Epithelial cell of proximal tubule (primary cell): ENCODE measurements at regions not wholly inside any gene's neighbourhood (a gene's known extent, or its start where the extent isn't known, plus 50 kb on each side); places are given as distances from the start of the nearest gene placed in this dataset.

ENCODE experiments used
- DNase-seq: peaks from one replicate; pipeline ENCODE4 v3.0.0-alpha.2; 2011; ENCODE audit warnings: low read depth
- H3K4me3 ChIP-seq: 2 replicates; pipeline ENCODE4 v1.5.1; 2011; ENCODE audit warnings: low read depth, mild to moderate bottlenecking, low read length
- CTCF ChIP-seq: conservative IDR thresholded peaks from 2 replicates; pipeline ENCODE4 v1.5.1; 2012; ENCODE audit warnings: low read depth, mild to moderate bottlenecking, low read length

GRCh38 chr13:80603351-80603750 is 262.4 kb upstream of the SPRY2 start:
- no peak overlapping the region for H3K4me3 ChIP-seq
- no peak for DNase-seq
- TF ChIP-seq CTCF: no peak

GRCh38 chr13:80599765-80600164 is 258.8 kb upstream of the SPRY2 start:
- TF ChIP-seq CTCF: no peak
- H3K4me3 ChIP-seq: no peak overlapping the region
- DNase-seq: no peak

GRCh38 chr13:80598189-80598588 is 257.3 kb upstream of the SPRY2 start:
- no peak for TF ChIP-seq CTCF
- H3K4me3 ChIP-seq: no peak overlapping the region
- DNase-seq: no peak

DNA sequence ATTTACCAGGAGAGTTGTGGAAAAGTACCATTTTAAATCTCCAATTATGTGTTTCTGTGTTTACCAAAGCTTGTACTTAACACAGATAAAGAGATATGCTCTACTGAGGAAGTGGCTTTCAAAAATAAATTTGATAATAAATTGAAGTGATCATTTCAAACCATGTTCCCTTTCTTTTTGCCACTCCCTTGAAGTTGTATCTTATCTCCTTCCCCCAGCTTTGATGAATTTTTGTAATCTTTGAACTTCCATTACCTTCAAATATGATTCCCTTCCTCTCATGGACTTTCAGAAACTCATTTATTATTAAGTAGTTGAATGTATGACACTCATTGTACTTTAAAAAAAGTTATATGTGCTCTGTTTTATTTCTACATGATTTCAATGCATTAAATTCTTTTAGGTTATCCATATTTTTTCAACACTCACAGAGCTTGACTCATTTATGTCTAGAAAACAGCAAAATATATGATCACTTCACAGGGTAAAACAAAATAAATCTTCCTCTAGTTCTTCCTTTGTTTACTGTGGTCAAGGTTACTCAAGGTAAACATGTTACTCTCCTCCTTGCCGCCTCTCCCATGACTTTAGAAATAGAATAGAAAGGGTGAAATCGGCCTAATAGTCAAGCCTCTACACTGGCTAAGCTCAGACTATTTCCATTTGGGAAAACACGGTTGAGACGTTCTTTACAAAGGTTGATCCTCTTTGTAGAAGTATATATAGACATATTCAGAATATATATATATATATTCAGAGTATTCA is 251.2 kb upstream of the SPRY2 start:
- no peak for TF ChIP-seq CTCF
- no peak for DNase-seq
- no peak overlapping the region for H3K4me3 ChIP-seq

- H3K4me3 ChIP-seq: no peak overlapping the region
- DNase-seq: no peak
- TF ChIP-seq CTCF: no peak
Measured at GRCh38 chr13:80590551-80590950, 249.6 kb upstream of the SPRY2 start.

- no peak for DNase-seq
- TF ChIP-seq CTCF: no peak
- H3K4me3 ChIP-seq: no peak overlapping the region
Measured at GRCh38 chr13:80586356-80586755, 245.4 kb upstream of the SPRY2 start.

DNA sequence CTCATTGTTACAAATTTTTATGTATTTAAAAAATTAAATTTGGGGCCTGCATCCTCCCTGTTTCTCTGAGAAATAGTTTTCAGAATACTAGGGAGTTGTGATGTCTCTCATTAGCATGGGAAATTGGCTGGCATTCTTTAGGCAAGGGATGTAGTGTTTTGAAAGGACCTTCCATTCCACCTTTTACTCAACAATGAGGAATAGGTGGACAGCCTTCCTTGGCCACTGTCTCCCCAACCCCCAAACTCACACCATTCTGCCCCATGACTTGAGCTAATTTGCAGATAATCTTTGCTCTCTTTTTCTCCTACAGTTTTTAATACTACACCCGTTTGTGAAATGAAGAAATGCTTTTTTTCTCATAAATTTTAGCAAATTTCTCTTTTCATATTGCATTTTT is 244.6 kb upstream of the SPRY2 start:
- H3K4me3 ChIP-seq: no peak overlapping the region
- no peak for DNase-seq
- no peak for TF ChIP-seq CTCF
